ENCODE measurements at regions not wholly inside any gene's neighbourhood (a gene's known extent, or its start where the extent isn't known, plus 50 kb on each side); places are given as distances from the start of the nearest gene placed in this dataset.

DNA sequence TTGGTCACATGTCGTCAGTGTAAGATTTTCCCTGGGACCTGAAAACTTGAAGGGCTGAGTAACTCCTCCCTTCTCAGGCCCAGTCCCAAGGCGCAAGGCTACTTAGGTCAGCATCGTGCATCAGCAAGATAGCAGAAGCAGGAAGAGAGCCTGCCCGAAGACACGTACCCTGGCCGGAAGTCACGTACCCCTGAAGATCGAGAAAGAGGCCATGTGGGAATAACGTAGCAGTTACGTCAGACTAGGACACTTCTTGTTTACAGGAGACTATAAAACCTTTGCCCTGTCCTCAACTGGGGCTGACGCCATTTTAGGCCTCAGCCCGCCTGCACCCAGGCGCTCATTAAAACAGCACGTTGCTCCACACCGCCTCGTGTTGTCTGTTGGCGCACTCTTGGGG lies 114.3 kb upstream of the GALNT17 start:
- ATAC-seq, result no peak
- Histone ChIP-seq H3K27ac (no peak overlapping the region), H3K27me3 (no peaks in the 10 kb centered on the region), H3K36me3 (no peaks in the 10 kb centered on the region), H3K4me1 (peaks cover 0 to 12% (median 5%) of the 10 kb centered on the region in 3 donors), H3K9me3 (no peaks in the 10 kb centered on the region), H3K4me3 (no peak overlapping the region)
- TF ChIP-seq EP300 (IDR thresholded peaks at IDR 0.05) (no peak), POLR2A (IDR thresholded peaks at IDR 0.05) (no peak), POLR2AphosphoS5 (IDR thresholded peaks at IDR 0.05) (no peak)
- TF ChIP-seq, protein P1, sequence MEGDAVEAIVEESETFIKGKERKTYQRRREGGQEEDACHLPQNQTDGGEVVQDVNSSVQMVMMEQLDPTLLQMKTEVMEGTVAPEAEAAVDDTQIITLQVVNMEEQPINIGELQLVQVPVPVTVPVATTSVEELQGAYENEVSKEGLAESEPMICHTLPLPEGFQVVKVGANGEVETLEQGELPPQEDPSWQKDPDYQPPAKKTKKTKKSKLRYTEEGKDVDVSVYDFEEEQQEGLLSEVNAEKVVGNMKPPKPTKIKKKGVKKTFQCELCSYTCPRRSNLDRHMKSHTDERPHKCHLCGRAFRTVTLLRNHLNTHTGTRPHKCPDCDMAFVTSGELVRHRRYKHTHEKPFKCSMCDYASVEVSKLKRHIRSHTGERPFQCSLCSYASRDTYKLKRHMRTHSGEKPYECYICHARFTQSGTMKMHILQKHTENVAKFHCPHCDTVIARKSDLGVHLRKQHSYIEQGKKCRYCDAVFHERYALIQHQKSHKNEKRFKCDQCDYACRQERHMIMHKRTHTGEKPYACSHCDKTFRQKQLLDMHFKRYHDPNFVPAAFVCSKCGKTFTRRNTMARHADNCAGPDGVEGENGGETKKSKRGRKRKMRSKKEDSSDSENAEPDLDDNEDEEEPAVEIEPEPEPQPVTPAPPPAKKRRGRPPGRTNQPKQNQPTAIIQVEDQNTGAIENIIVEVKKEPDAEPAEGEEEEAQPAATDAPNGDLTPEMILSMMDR (IDR thresholded peaks at IDR 0.05), result no peak
- WGBS, 2 donors (ENCODE audit: low coverage in 1 of 2), result 99 to 100% methylated on average over 4 to 12 of the region's 17 CpGs

DNA sequence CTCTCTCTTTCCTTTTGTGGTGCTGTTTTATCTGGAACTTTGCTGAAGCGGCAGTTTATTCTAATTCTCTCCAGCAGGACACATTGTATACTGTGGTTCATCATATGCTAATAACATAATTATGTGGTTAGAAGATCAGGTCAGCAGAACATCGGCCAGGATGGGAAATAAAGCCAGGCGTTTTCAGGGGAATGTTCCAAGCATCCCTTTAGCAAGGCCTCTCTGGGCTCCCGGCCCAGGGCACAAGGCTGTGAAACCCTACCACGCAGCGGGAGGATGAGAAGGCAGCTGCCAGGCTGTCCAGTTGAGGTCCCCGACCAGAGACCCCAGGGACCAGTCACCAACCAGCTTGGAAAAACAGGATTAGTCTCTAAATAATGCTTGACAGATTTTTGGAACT lies 112.2 kb upstream of the GALNT17 start:
- Histone ChIP-seq H3K4me3 (no peak overlapping the region), H3K27me3 (no peaks in the 10 kb centered on the region), H3K27ac (peak overlapping the region in 3 of 4 donors; percentile 57 to 65 (median 61)), H3K9me3 (no peaks in the 10 kb centered on the region), H3K36me3 (no peaks in the 10 kb centered on the region), H3K4me1 (peaks cover 0 to 12% (median 5%) of the 10 kb centered on the region in 3 donors)
- WGBS, 2 donors (ENCODE audit: low coverage in 1 of 2), result 13 to 22% methylated on average over 7 of the region's 7 CpGs
- peak; percentile 64 for ATAC-seq
- no peak for TF ChIP-seq POLR2AphosphoS5 (IDR thresholded peaks at IDR 0.05)
- no peak for TF ChIP-seq EP300 (IDR thresholded peaks at IDR 0.05)
- no peak for TF ChIP-seq POLR2A (IDR thresholded peaks at IDR 0.05)
- TF ChIP-seq, protein P1 (IDR thresholded peaks at IDR 0.05), result no peak

DNA sequence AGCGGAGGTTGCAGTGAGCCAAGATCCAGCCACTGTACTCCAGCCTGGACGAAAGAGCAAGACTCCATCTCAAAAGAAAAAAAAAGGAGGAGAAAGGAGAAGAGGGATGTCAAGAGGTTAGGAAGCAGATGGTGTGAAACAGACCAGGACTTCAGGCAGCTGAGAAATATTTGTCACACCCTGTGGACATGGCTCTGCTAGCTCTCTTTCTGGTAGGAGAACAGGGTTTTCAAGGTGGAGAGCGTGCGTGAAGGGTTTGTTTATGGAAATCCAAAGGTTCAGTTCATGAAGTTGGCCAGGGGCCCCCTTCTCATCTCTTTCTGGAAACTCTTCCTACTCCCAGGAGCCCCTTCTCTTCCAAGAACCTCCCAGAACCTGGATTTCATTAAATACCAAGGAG lies 110.8 kb upstream of the GALNT17 start:
- TF ChIP-seq POLR2A (IDR thresholded peaks at IDR 0.05) (no peak), EP300 (IDR thresholded peaks at IDR 0.05) (no peak), POLR2AphosphoS5 (IDR thresholded peaks at IDR 0.05) (no peak)
- TF ChIP-seq, protein P1 (IDR thresholded peaks at IDR 0.05), result no peak
- H3K4me1 ChIP-seq, result peaks cover 0 to 12% (median 5%) of the 10 kb centered on the region in 3 donors
- no peaks in the 10 kb centered on the region for H3K36me3 ChIP-seq
- no peak overlapping the region for H3K4me3 ChIP-seq
- H3K9me3 ChIP-seq, result no peaks in the 10 kb centered on the region
- no peak overlapping the region for H3K27ac ChIP-seq
- H3K27me3 ChIP-seq, result no peaks in the 10 kb centered on the region
- no peak for ATAC-seq
- WGBS, 2 donors (ENCODE audit: low coverage in 1 of 2), result 73 to 74% methylated on average over 3 to 4 of the region's 4 CpGs

- Histone ChIP-seq H3K9me3 (no peaks in the 10 kb centered on the region), H3K27ac (no peak overlapping the region), H3K4me1 (no peaks in the 10 kb centered on the region), H3K27me3 (no peaks in the 10 kb centered on the region), H3K4me3 (no peak overlapping the region), H3K36me3 (no peaks in the 10 kb centered on the region)
- no peak for ATAC-seq
- TF ChIP-seq, protein P1 (IDR thresholded peaks at IDR 0.05), result no peak
- TF ChIP-seq POLR2AphosphoS5 (IDR thresholded peaks at IDR 0.05) (no peak), POLR2A (IDR thresholded peaks at IDR 0.05) (no peak), EP300 (IDR thresholded peaks at IDR 0.05) (no peak)
- 72 to 73% methylated on average over 4 to 5 of the region's 5 CpGs for WGBS, 2 donors (ENCODE audit: low coverage in 1 of 2)
These were observed 105.3 kb upstream of the GALNT17 start for GRCh38 chr7:71026680-71027079.

DNA sequence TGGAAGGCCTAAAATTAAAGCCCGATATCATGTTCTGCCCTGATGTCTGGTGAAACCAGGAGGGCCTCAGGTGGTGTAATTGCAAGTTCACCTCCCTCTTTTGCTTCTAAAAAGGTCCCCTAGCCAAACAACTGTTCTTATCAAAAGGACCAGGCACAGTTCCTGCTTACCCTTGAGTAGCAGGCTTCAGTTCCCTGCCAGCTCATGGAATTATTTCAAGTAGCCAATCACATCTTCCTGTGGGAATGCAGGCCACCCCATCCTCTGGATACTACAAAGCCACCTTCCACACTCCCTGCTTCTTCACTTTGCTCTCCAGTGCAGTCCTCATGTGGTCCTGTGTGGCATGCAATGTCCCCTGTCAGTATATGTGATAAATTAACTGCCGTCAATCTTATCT lies 97.7 kb upstream of the GALNT17 start:
- no peaks in the 10 kb centered on the region for H3K27me3 ChIP-seq
- no peak overlapping the region for H3K27ac ChIP-seq
- ATAC-seq, result no peak
- no peak overlapping the region for H3K4me3 ChIP-seq
- no peaks in the 10 kb centered on the region for H3K9me3 ChIP-seq
- H3K36me3 ChIP-seq, result no peaks in the 10 kb centered on the region
- WGBS, 2 donors (ENCODE audit: low coverage in 1 of 2), result 100% methylated on average over 2 of the region's 2 CpGs
- no peaks in the 10 kb centered on the region for H3K4me1 ChIP-seq
- TF ChIP-seq EP300 (IDR thresholded peaks at IDR 0.05), result no peak

Data from gastroesophageal sphincter (tissue), 4 donors.